Mammary epithelial cell (primary cell): ENCODE measurements at regions not wholly inside any gene's neighbourhood (a gene's known extent, or its start where the extent isn't known, plus 50 kb on each side); places are given as distances from the start of the nearest gene placed in this dataset.

ENCODE experiments used
- CTCF ChIP-seq, 2 donors: IDR thresholded peaks in 1 of 2; conservative IDR thresholded peaks in 1 of 2; 2 replicates each; pipeline ENCODE4 v1.5.1; 2011 to 2012; ENCODE audit warnings: inconsistent platforms in 2 of 2, low read length in 2 of 2, mild to moderate bottlenecking in 2 of 2, control low read depth in 1 of 2, low read depth in 1 of 2; ENCODE audit not compliant: insufficient read depth in 1 of 2; ENCODE audit errors: extremely low read depth in 1 of 2
- EZH2 ChIP-seq: IDR thresholded peaks from 2 replicates; pipeline ENCODE4 v1.6.1; 2012; ENCODE audit warnings: low read length, inconsistent platforms, borderline replicate concordance

- TF ChIP-seq EZH2 (no peak), CTCF (conservative IDR thresholded peaks at IDR 0.05 in 1 of 2, IDR thresholded peaks at IDR 0.05 in 1 of 2; ENCODE audit: extremely low read depth in 1 of 2, insufficient read depth in 1 of 2, low read depth in 1 of 2, low read length in 2 of 2) (no peak)
Measured at GRCh38 chr14:62097072-62097471, 334.9 kb downstream of the SNAPC1 start.
